ENCODE measurements at regions not wholly inside any gene's neighbourhood (a gene's known extent, or its start where the extent isn't known, plus 50 kb on each side); places are given as distances from the start of the nearest gene placed in this dataset.

DNA sequence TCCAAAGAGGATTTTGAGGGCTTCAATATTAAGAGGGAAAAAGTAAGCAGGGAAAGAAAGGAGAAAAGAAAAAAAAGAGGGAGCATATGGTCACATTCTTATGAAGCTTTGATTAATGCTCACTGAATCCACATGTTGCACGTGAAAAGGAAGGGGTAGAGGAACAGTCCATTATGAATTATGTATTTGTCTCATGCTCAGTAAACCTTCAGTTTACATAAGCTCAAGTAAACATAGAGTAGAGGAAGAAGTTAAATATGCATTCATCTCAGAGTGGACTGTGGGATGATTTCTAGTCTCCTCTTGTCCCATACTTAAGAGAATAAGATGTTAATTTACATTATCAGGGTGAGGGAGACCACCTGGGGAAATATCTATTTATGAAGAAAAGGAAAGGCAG lies 334.5 kb downstream of the IPO8 start:
- Mint-ChIP-seq H3K27me3 (ENCODE audit: low read depth, unreplicated experiment) (no peaks in the 10 kb centered on the region), H3K36me3 (ENCODE audit: low read depth, unreplicated experiment) (no peaks in the 10 kb centered on the region), H3K9me3 (ENCODE audit: unreplicated experiment) (no peaks in the 10 kb centered on the region), H3K4me1 (ENCODE audit: low read depth, unreplicated experiment) (no peaks in the 10 kb centered on the region), H3K27ac (ENCODE audit: unreplicated experiment) (no peak overlapping the region), H3K4me3 (ENCODE audit: unreplicated experiment) (no peak overlapping the region)
- H3K9me3 ChIP-seq (ENCODE audit: insufficient read depth, low read depth, low read length) = no peaks in the 10 kb centered on the region
- no peak overlapping the region for H3K9ac ChIP-seq (ENCODE audit: low read length)
- no peak overlapping the region for H3K4me3 ChIP-seq (ENCODE audit: insufficient read depth, low read depth, low read length)
- FAIRE-seq (no peak), DNase-seq (ENCODE audit: low read depth) (no peak)
- no peak for TF ChIP-seq EZH2 (IDR thresholded peaks at IDR 0.05; ENCODE audit: insufficient read depth, low read length)
- TF ChIP-seq, protein P1, sequence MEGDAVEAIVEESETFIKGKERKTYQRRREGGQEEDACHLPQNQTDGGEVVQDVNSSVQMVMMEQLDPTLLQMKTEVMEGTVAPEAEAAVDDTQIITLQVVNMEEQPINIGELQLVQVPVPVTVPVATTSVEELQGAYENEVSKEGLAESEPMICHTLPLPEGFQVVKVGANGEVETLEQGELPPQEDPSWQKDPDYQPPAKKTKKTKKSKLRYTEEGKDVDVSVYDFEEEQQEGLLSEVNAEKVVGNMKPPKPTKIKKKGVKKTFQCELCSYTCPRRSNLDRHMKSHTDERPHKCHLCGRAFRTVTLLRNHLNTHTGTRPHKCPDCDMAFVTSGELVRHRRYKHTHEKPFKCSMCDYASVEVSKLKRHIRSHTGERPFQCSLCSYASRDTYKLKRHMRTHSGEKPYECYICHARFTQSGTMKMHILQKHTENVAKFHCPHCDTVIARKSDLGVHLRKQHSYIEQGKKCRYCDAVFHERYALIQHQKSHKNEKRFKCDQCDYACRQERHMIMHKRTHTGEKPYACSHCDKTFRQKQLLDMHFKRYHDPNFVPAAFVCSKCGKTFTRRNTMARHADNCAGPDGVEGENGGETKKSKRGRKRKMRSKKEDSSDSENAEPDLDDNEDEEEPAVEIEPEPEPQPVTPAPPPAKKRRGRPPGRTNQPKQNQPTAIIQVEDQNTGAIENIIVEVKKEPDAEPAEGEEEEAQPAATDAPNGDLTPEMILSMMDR (IDR thresholded peaks at IDR 0.05; ENCODE audit: insufficient read depth, low read depth, low read length) = no peak
- no peaks in the 10 kb centered on the region for H3K4me1 ChIP-seq (ENCODE audit: insufficient read depth, low read length)
- no peaks in the 10 kb centered on the region for H3K36me3 ChIP-seq (ENCODE audit: insufficient read depth, low read length)
- no peak overlapping the region for H3K4me2 ChIP-seq (ENCODE audit: low read length)
- H3K79me2 ChIP-seq (ENCODE audit: insufficient read depth, low read length) = no peaks in the 10 kb centered on the region
- H4K20me1 ChIP-seq (ENCODE audit: insufficient read depth, low read length) = no peaks in the 10 kb centered on the region
- no peak overlapping the region for H3K27ac ChIP-seq (ENCODE audit: low read depth, low read length)
- H3K27me3 ChIP-seq (ENCODE audit: insufficient read depth, low read length) = no peaks in the 10 kb centered on the region
- no peak overlapping the region for H2AFZ ChIP-seq (ENCODE audit: low read depth, low read length)

DNA sequence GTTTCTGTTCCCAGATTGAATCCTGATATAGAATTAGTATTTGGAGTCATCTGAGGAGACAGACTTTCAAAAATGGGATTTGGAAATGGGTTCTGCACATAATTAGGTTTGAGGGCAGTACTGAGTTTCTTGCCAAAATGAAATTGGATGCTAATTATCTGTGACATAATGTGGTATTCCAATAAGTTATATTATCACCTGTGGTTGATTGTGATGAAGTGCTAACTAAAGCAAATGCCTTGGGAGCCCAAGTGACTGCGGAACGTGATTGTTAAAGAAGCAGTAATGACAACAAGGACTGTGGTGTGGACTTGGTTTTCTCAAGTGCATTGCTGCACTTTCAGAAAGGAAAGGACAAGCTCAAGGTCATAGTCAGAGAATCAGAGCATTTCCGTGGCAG lies 337.0 kb downstream of the IPO8 start:
- Histone ChIP-seq H3K4me3 (ENCODE audit: insufficient read depth, low read depth, low read length) (no peak overlapping the region), H2AFZ (ENCODE audit: low read depth, low read length) (no peak overlapping the region), H3K4me2 (ENCODE audit: low read length) (no peak overlapping the region), H3K27me3 (ENCODE audit: insufficient read depth, low read length) (no peaks in the 10 kb centered on the region), H3K9me3 (ENCODE audit: insufficient read depth, low read depth, low read length) (no peaks in the 10 kb centered on the region), H3K27ac (ENCODE audit: low read depth, low read length) (no peak overlapping the region), H3K36me3 (ENCODE audit: insufficient read depth, low read length) (no peaks in the 10 kb centered on the region), H3K79me2 (ENCODE audit: insufficient read depth, low read length) (no peaks in the 10 kb centered on the region), H3K9ac (ENCODE audit: low read length) (no peak overlapping the region), H4K20me1 (ENCODE audit: insufficient read depth, low read length) (no peaks in the 10 kb centered on the region), H3K4me1 (ENCODE audit: insufficient read depth, low read length) (no peaks in the 10 kb centered on the region)
- FAIRE-seq = no peak
- no peaks in the 10 kb centered on the region for H3K27me3 Mint-ChIP-seq (ENCODE audit: low read depth, unreplicated experiment)
- H3K27ac Mint-ChIP-seq (ENCODE audit: unreplicated experiment) = no peak overlapping the region
- TF ChIP-seq, protein P1 (IDR thresholded peaks at IDR 0.05; ENCODE audit: insufficient read depth, low read depth, low read length) = no peak
- TF ChIP-seq EZH2 (IDR thresholded peaks at IDR 0.05; ENCODE audit: insufficient read depth, low read length) = no peak
- DNase-seq (ENCODE audit: low read depth) = no peak
- no peaks in the 10 kb centered on the region for H3K4me1 Mint-ChIP-seq (ENCODE audit: low read depth, unreplicated experiment)
- H3K4me3 Mint-ChIP-seq (ENCODE audit: unreplicated experiment) = no peak overlapping the region
- no peaks in the 10 kb centered on the region for H3K36me3 Mint-ChIP-seq (ENCODE audit: low read depth, unreplicated experiment)
- no peaks in the 10 kb centered on the region for H3K9me3 Mint-ChIP-seq (ENCODE audit: unreplicated experiment)

DNA sequence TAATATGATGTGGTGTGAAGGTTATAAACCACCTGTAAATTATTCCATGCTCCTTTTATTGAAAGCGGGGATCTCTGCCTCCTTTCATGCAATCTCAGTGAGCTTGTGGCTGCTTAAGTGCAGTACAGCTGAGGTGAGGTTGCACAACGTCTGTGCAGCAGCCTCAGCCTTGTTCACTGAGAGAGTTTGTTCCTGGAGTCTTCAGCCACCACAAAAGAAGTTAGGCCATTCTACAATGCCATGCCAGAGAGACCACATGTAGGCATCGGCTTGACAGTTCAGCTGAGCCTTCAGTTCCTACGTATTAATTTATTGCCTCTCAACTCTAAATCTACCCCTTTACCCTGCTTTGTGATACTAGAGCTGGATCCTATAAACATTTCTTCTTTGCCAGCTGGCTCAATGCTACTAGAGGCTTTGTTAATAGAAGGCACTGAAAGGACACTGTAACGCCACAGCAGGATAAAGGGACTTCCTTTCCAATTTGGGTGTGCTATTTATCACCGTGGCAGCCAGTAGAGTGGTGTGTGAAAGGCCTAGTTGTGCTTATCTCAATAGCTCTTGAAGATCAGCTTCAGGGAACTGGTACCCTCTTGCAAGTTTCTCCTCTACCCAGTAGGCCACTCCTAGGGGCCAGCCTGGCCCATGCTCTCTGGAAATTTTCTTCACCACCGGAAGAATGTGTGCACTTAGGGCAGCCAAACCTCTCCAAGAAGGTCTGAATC lies 337.7 kb downstream of the IPO8 start:
- Histone ChIP-seq H3K4me2 (ENCODE audit: low read length) (no peak overlapping the region), H3K27me3 (ENCODE audit: insufficient read depth, low read length) (no peaks in the 10 kb centered on the region), H3K27ac (ENCODE audit: low read depth, low read length) (no peak overlapping the region), H3K79me2 (ENCODE audit: insufficient read depth, low read length) (no peaks in the 10 kb centered on the region), H3K36me3 (ENCODE audit: insufficient read depth, low read length) (no peaks in the 10 kb centered on the region), H3K4me3 (ENCODE audit: insufficient read depth, low read depth, low read length) (no peak overlapping the region), H3K4me1 (ENCODE audit: insufficient read depth, low read length) (no peaks in the 10 kb centered on the region), H3K9ac (ENCODE audit: low read length) (no peak overlapping the region), H2AFZ (ENCODE audit: low read depth, low read length) (no peak overlapping the region), H4K20me1 (ENCODE audit: insufficient read depth, low read length) (no peaks in the 10 kb centered on the region), H3K9me3 (ENCODE audit: insufficient read depth, low read depth, low read length) (no peaks in the 10 kb centered on the region)
- no peak for DNase-seq (ENCODE audit: low read depth)
- no peaks in the 10 kb centered on the region for H3K4me1 Mint-ChIP-seq (ENCODE audit: low read depth, unreplicated experiment)
- no peak overlapping the region for H3K4me3 Mint-ChIP-seq (ENCODE audit: unreplicated experiment)
- H3K9me3 Mint-ChIP-seq (ENCODE audit: unreplicated experiment) = no peaks in the 10 kb centered on the region
- no peak overlapping the region for H3K27ac Mint-ChIP-seq (ENCODE audit: unreplicated experiment)
- FAIRE-seq = no peak
- no peaks in the 10 kb centered on the region for H3K27me3 Mint-ChIP-seq (ENCODE audit: low read depth, unreplicated experiment)
- no peak for TF ChIP-seq EZH2 (IDR thresholded peaks at IDR 0.05; ENCODE audit: insufficient read depth, low read length)
- TF ChIP-seq, protein P1 (IDR thresholded peaks at IDR 0.05; ENCODE audit: insufficient read depth, low read depth, low read length) = no peak
- no peaks in the 10 kb centered on the region for H3K36me3 Mint-ChIP-seq (ENCODE audit: low read depth, unreplicated experiment)
